H9 (cell line): ENCODE measurements at regions not wholly inside any gene's neighbourhood (a gene's known extent, or its start where the extent isn't known, plus 50 kb on each side); places are given as distances from the start of the nearest gene placed in this dataset.

Experiments used
- DNase-seq: peaks from one replicate; pipeline ENCODE4 v3.0.0-alpha.2; 2017
- H2AFZ ChIP-seq: one replicate; pipeline ENCODE4 v1.6.1; 2013; ENCODE audit warnings: mild to moderate bottlenecking, low read length, control low read depth, moderate library complexity
- H2AK5ac ChIP-seq: 2 replicates; pipeline ENCODE4 v1.6.1; 2013; ENCODE audit warnings: low read length, control low read depth, mixed read lengths; ENCODE audit not compliant: insufficient read length
- H2BK120ac ChIP-seq: one replicate; pipeline ENCODE4 v1.6.1; 2013; ENCODE audit warnings: low read depth, mild to moderate bottlenecking, low read length, control low read depth, inconsistent platforms; ENCODE audit not compliant: poor library complexity, severe bottlenecking
- H2BK12ac ChIP-seq: 2 replicates; pipeline ENCODE4 v1.6.1; 2013; ENCODE audit warnings: low read length, control low read depth, mixed read lengths, low read depth; ENCODE audit not compliant: insufficient read length
- H2BK15ac ChIP-seq: 2 replicates; pipeline ENCODE4 v1.6.1; 2013; ENCODE audit warnings: low read depth, low read length, control low read depth
- H2BK20ac ChIP-seq: one replicate; pipeline ENCODE4 v1.6.1; 2013; ENCODE audit warnings: low read depth, mild to moderate bottlenecking, low read length, control low read depth, inconsistent platforms; ENCODE audit not compliant: poor library complexity, severe bottlenecking
- H2BK5ac ChIP-seq: 2 replicates; pipeline ENCODE4 v1.6.1; 2013; ENCODE audit warnings: low read length, control low read depth, mixed read lengths; ENCODE audit not compliant: insufficient read length
- H3K14ac ChIP-seq: 2 replicates; pipeline ENCODE4 v1.6.1; 2013; ENCODE audit warnings: low read length, control low read depth; ENCODE audit not compliant: insufficient read depth
- H3K18ac ChIP-seq: 2 replicates; pipeline ENCODE4 v1.6.1; 2013; ENCODE audit warnings: low read depth, mild to moderate bottlenecking, mixed read lengths, low read length, control low read depth; ENCODE audit not compliant: insufficient read length
- H3K23ac ChIP-seq: 2 replicates; pipeline ENCODE4 v1.6.1; 2013; ENCODE audit warnings: low read length, control low read depth, mixed read lengths, low read depth; ENCODE audit not compliant: insufficient read length
- H3K23me2 ChIP-seq: 2 replicates; pipeline ENCODE4 v1.6.1; 2013; ENCODE audit warnings: low read depth, mild to moderate bottlenecking, mixed read lengths, low read length, control low read depth; ENCODE audit not compliant: insufficient read length, poor library complexity, severe bottlenecking
- H3K27ac ChIP-seq: 2 replicates; pipeline ENCODE4 v1.5.1; 2013; ENCODE audit warnings: low read length, control low read depth, mixed read lengths, low read depth; ENCODE audit not compliant: insufficient read length
- H3K27me3 ChIP-seq: 2 replicates; pipeline ENCODE4 v1.6.1; 2013; ENCODE audit warnings: low read length, control low read depth, inconsistent platforms; ENCODE audit not compliant: insufficient read depth
- H3K4ac ChIP-seq: 2 replicates; pipeline ENCODE4 v1.6.1; 2013; ENCODE audit warnings: low read depth, mild to moderate bottlenecking, control low read depth, inconsistent platforms, low read length, moderate library complexity
- H3K4me1 ChIP-seq: 2 replicates; pipeline ENCODE4 v1.6.1; 2013; ENCODE audit warnings: low read length, control low read depth, inconsistent platforms; ENCODE audit not compliant: insufficient read depth
- H3K4me2 ChIP-seq: 2 replicates; pipeline ENCODE4 v1.6.1; 2013; ENCODE audit warnings: low read length, control low read depth, mixed read lengths; ENCODE audit not compliant: insufficient read length, insufficient read depth
- H3K56ac ChIP-seq: 2 replicates; pipeline ENCODE4 v1.6.1; 2013; ENCODE audit warnings: low read depth, mild to moderate bottlenecking, mixed read lengths, low read length, control low read depth; ENCODE audit not compliant: insufficient read length
- H3K79me1 ChIP-seq: 2 replicates; pipeline ENCODE4 v1.6.1; 2013; ENCODE audit warnings: low read depth, mild to moderate bottlenecking, moderate library complexity, low read length, control low read depth, inconsistent platforms; ENCODE audit not compliant: insufficient read depth, poor library complexity, severe bottlenecking
- H3K79me2 ChIP-seq: 2 replicates; pipeline ENCODE4 v1.6.1; 2013; ENCODE audit warnings: low read length, control low read depth, inconsistent platforms; ENCODE audit not compliant: insufficient read depth
- H3K9ac ChIP-seq: 2 replicates; pipeline ENCODE4 v1.6.1; 2013; ENCODE audit warnings: low read length, control low read depth, mixed read lengths; ENCODE audit not compliant: insufficient read length; ENCODE audit errors: extremely low read depth
- H3K9me3 ChIP-seq: one replicate; pipeline ENCODE4 v1.6.1; 2013; ENCODE audit warnings: low read depth, low read length, inconsistent platforms; ENCODE audit not compliant: control insufficient read depth
- H3T11ph ChIP-seq: one replicate; pipeline ENCODE4 v1.6.1; 2013; ENCODE audit warnings: mild to moderate bottlenecking, low read length, control low read depth, inconsistent platforms
- H4K20me1 ChIP-seq: one replicate; pipeline ENCODE4 v1.6.1; 2013; ENCODE audit not compliant: control insufficient read depth, insufficient read length, insufficient read depth
- H4K5ac ChIP-seq: 2 replicates; pipeline ENCODE4 v1.6.1; 2013; ENCODE audit warnings: low read depth, mild to moderate bottlenecking, mixed read lengths, low read length, control low read depth; ENCODE audit not compliant: insufficient read length
- H4K8ac ChIP-seq: replicated peaks from 2 replicates; pipeline ENCODE4 v1.6.1; 2013; ENCODE audit warnings: low read length, control low read depth, mixed read lengths, low read depth; ENCODE audit not compliant: insufficient read length
- H4K91ac ChIP-seq: 2 replicates; pipeline ENCODE4 v1.6.1; 2013; ENCODE audit warnings: low read depth, mild to moderate bottlenecking, moderate library complexity, mixed read lengths, low read length, control low read depth; ENCODE audit not compliant: insufficient read length
- H3K27ac Mint-ChIP-seq, 3 experiments: 2 replicates in 2 of 3; 3 replicates in 1 of 3; pipeline ENCODE4 v1.8.0; 2020 to 2021; ENCODE audit warnings: mixed read lengths in 3 of 3, mild to moderate bottlenecking in 1 of 3, moderate library complexity in 1 of 3
- H3K27me3 Mint-ChIP-seq: 2 replicates; pipeline ENCODE4 v1.8.0; 2021; ENCODE audit warnings: low read depth, mild to moderate bottlenecking, moderate library complexity, mixed read lengths
- H3K36me3 Mint-ChIP-seq, 3 experiments: 2 replicates in 2 of 3; 3 replicates in 1 of 3; pipeline ENCODE4 v1.8.0; 2020 to 2021; ENCODE audit warnings: low read depth in 3 of 3, mixed read lengths in 3 of 3; ENCODE audit not compliant: insufficient read depth in 1 of 3
- H3K4me1 Mint-ChIP-seq, 2 experiments: 2 replicates each; pipeline ENCODE4 v1.8.0; 2020; ENCODE audit warnings: mixed read lengths in 2 of 2
- H3K4me3 Mint-ChIP-seq, 2 experiments: 2 replicates in 1 of 2; 3 replicates in 1 of 2; pipeline ENCODE4 v1.8.0; 2020 to 2021; ENCODE audit warnings: mild to moderate bottlenecking in 2 of 2, mixed read lengths in 2 of 2, moderate library complexity in 1 of 2
- H3K9me3 Mint-ChIP-seq, 2 experiments: 2 replicates in 1 of 2; 3 replicates in 1 of 2; pipeline ENCODE4 v1.8.0; 2020; ENCODE audit warnings: mild to moderate bottlenecking in 2 of 2, mixed read lengths in 2 of 2, moderate library complexity in 1 of 2
- WGBS: extraction: QIAGEN DNeasy Blood & Tissue Kit; methylation state at CpG from one replicate; pipeline ENCODE4 v1.1.7; 2013; ENCODE audit warnings: missing lambda C conversion rate, low lambda C conversion rate, mixed read lengths; ENCODE audit not compliant: insufficient read length; ENCODE audit errors: extremely low coverage; 5-methylcytosine and 5-hydroxymethylcytosine counted together
- TF ChIP-seq, protein P1 (sequence below): fragments of 200-600 bp; sonication (generic); conservative IDR thresholded peaks from 3 replicates; pipeline ENCODE4 v1.8.0; 2021; ENCODE audit warnings: antibody characterized with exemption, mild to moderate bottlenecking

GRCh38 chr10:78188446-78188845, 154.8 kb downstream of the RPS24 start:
- Mint-ChIP-seq H3K9me3 (peaks cover 12% of the 10 kb centered on the region in 2 experiments), H3K36me3 (peaks cover 0 to 7% (median 4%) of the 10 kb centered on the region in 3 experiments; a peak in 4 of 7 replicates), H3K27me3 (peaks cover 6% of the 10 kb centered on the region), H3K4me3 (no peak overlapping the region), H3K27ac (no peak overlapping the region), H3K4me1 (no peaks in the 10 kb centered on the region)
- Histone ChIP-seq H2AFZ (no peak overlapping the region), H3K23me2 (no peaks in the 10 kb centered on the region), H3K23ac (no peak overlapping the region), H3K79me1 (no peaks in the 10 kb centered on the region), H2BK12ac (no peak overlapping the region), H2BK5ac (no peak overlapping the region), H3K18ac (no peak overlapping the region), H3K9me3 (no peaks in the 10 kb centered on the region), H3K79me2 (no peaks in the 10 kb centered on the region), H4K91ac (no peak overlapping the region), H3T11ph (no peak overlapping the region), H3K27ac (no peak overlapping the region), H3K27me3 (no peaks in the 10 kb centered on the region), H4K5ac (no peak overlapping the region), H3K4ac (no peak overlapping the region), H3K14ac (no peak overlapping the region), H3K4me2 (no peak overlapping the region), H3K9ac (no peak overlapping the region), H2BK15ac (no peak overlapping the region), H2BK20ac (no peak overlapping the region), H2AK5ac (no peak overlapping the region), H4K20me1 (no peaks in the 10 kb centered on the region), H3K4me1 (no peaks in the 10 kb centered on the region), H3K56ac (no peak overlapping the region), H2BK120ac (no peak overlapping the region), H4K8ac (no peak overlapping the region)
- no CpG with 5 or more reads among the region's 4 CpGs for WGBS
- TF ChIP-seq, protein P1, sequence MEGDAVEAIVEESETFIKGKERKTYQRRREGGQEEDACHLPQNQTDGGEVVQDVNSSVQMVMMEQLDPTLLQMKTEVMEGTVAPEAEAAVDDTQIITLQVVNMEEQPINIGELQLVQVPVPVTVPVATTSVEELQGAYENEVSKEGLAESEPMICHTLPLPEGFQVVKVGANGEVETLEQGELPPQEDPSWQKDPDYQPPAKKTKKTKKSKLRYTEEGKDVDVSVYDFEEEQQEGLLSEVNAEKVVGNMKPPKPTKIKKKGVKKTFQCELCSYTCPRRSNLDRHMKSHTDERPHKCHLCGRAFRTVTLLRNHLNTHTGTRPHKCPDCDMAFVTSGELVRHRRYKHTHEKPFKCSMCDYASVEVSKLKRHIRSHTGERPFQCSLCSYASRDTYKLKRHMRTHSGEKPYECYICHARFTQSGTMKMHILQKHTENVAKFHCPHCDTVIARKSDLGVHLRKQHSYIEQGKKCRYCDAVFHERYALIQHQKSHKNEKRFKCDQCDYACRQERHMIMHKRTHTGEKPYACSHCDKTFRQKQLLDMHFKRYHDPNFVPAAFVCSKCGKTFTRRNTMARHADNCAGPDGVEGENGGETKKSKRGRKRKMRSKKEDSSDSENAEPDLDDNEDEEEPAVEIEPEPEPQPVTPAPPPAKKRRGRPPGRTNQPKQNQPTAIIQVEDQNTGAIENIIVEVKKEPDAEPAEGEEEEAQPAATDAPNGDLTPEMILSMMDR, result no peak
- no peak for DNase-seq
